ENCODE measurements at regions not wholly inside any gene's neighbourhood (a gene's known extent, or its start where the extent isn't known, plus 50 kb on each side); places are given as distances from the start of the nearest gene placed in this dataset.

GRCh38 chr4:187212446-187213080 is 488.9 kb upstream of the FAT1 start:
- no peak for TF ChIP-seq CTCF (IDR thresholded peaks at IDR 0.05)
- no peak for TF ChIP-seq EZH2phosphoT487 (IDR thresholded peaks at IDR 0.05)
- TF ChIP-seq EZH2 (IDR thresholded peaks at IDR 0.05): no peak

Measured in neural progenitor cell (in vitro differentiated cells).